Chondrocyte (in vitro differentiated cells): ENCODE measurements at regions not wholly inside any gene's neighbourhood (a gene's known extent, or its start where the extent isn't known, plus 50 kb on each side); places are given as distances from the start of the nearest gene placed in this dataset.

Source experiments
- DNase-seq: peaks from one replicate; pipeline ENCODE4 v3.0.0; 2021; ENCODE audit warnings: mixed read lengths, low spot score
- H3K27ac Mint-ChIP-seq: one replicate; pipeline ENCODE4 v1.8.0; 2021; ENCODE audit warnings: mild to moderate bottlenecking, moderate library complexity, mixed read lengths; ENCODE audit not compliant: unreplicated experiment
- H3K27me3 Mint-ChIP-seq: 2 replicates; pipeline ENCODE4 v1.8.0; 2021; ENCODE audit warnings: low read depth, mixed read lengths
- H3K36me3 Mint-ChIP-seq: 2 replicates; pipeline ENCODE4 v1.8.0; 2021; ENCODE audit warnings: low read depth, mixed read lengths
- H3K4me1 Mint-ChIP-seq: 2 replicates; pipeline ENCODE4 v1.8.0; 2021; ENCODE audit warnings: low read depth, mild to moderate bottlenecking, mixed read lengths
- H3K4me3 Mint-ChIP-seq: one replicate; pipeline ENCODE4 v1.8.0; 2021; ENCODE audit warnings: mild to moderate bottlenecking, moderate library complexity, mixed read lengths; ENCODE audit not compliant: unreplicated experiment
- H3K9me3 Mint-ChIP-seq: 2 replicates; pipeline ENCODE4 v1.8.0; 2021; ENCODE audit warnings: low read depth, mixed read lengths
- CTCF ChIP-seq: fragments of 200-600 bp; sonication (generic); IDR thresholded peaks from 2 replicates; pipeline ENCODE4 v1.5.0; 2021; ENCODE audit warnings: antibody characterized with exemption, mild to moderate bottlenecking, moderate library complexity

DNA sequence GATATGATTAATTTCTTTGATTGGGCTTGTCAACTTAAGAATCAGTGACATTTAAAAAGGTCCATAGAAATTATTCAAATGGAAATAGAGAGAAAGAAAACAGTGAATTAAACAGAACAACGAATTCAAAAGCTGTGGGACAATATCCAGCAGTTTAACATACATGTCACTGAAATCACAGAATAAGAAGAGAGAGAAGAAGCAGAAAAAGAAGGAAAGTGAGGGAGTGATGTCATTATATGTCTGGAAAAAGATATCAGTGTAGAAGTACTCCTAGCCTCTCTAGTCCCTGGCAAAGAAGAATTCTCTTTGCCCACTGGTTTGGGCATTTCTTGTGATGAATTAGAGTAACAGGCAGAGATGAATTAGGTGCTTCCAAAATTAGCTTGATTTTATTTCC, 109.2 kb upstream of the ABCA1 start:
- H3K27me3 Mint-ChIP-seq = no peaks in the 10 kb centered on the region
- no peak overlapping the region for H3K4me3 Mint-ChIP-seq
- H3K4me1 Mint-ChIP-seq = peaks cover 19% of the 10 kb centered on the region
- no peak for DNase-seq
- peaks cover 6% of the 10 kb centered on the region for H3K9me3 Mint-ChIP-seq
- no peak for TF ChIP-seq CTCF
- H3K36me3 Mint-ChIP-seq = no peaks in the 10 kb centered on the region
- H3K27ac Mint-ChIP-seq = no peak overlapping the region

DNA sequence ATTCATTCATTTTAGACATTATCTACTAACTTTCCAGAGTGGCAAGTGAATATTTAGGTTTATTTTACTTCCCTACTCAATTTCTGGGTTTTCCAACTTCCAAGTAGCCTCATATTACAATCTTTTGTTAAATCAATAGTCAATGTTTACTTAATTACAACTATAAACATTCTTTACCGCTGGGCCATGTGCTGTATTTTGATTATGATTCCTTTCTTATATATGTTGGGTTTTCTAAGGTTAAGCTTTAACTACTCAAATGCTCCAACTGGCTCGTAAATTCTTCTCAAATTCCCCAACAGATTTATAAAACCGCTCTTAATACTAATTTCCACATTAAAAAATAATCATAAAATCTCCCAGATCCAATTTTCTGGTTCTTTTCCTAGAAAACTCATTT, 110.1 kb upstream of the ABCA1 start:
- Mint-ChIP-seq H3K9me3 (peaks cover 6% of the 10 kb centered on the region), H3K27me3 (no peaks in the 10 kb centered on the region), H3K27ac (peak overlapping the region; percentile 38), H3K4me1 (peaks cover 19% of the 10 kb centered on the region), H3K36me3 (no peaks in the 10 kb centered on the region), H3K4me3 (no peak overlapping the region)
- no peak for TF ChIP-seq CTCF
- no peak for DNase-seq

DNA sequence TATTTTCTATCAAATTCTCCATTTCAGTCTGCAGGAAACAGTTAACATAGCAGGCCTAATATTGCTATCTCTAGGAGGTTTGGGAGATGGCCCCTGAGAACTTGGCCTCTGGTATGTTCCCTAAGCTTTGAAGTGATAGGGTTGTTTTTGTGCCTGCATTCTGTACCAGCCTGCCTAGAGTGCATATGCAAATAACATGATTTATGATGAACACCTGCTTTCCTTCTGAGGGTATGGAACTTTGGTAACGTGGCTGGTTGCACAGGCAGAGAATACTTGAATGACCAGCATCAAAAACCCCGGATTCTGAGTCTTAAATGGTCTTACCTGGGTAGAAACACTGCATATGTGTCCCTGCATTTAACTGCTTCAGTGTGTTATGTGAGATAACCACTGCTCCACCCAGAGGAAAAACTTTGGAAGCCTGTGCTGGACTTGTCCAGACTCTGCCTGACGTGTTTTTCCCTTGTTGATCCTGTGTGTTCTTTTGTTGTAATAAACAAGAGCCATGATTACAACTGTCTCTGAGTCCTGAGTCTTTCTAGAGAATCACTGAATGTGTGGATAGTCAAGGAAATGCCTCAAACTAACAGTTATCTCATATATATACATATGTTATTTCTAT, 111.3 kb upstream of the ABCA1 start:
- H3K9me3 Mint-ChIP-seq = peaks cover 6% of the 10 kb centered on the region
- no peaks in the 10 kb centered on the region for H3K27me3 Mint-ChIP-seq
- TF ChIP-seq CTCF = no peak

DNA sequence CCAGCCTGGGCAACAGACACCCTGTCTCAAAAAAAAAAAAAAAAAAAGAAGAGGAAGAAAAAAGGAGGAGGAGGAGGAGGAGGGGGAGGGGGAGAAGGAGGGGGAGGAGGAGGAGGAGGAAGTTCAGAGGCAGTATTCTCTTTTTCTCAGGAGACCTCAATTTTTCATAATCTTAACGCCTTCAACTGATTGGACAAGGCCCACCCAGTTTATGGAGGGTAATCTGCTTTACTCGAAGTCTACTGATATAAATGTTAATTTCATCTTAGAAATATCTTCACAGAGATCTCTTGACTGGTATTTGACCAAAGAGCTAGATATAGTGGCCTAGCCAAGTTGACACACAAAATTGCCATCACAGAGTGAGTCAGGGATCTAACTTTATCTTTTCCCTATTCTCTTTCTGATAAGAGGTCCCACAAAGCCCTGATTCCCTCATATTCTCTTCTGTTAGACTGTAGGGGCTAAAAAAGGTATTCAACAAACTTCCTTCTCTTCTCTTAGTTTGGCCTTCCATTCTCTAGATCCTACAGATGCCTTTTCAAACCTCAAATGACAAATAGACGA, 115.5 kb upstream of the ABCA1 start:
- no peak for DNase-seq
- Mint-ChIP-seq H3K9me3 (no peaks in the 10 kb centered on the region), H3K36me3 (no peaks in the 10 kb centered on the region), H3K4me3 (no peak overlapping the region), H3K27ac (no peak overlapping the region), H3K4me1 (peaks cover 6% of the 10 kb centered on the region), H3K27me3 (no peaks in the 10 kb centered on the region)
- no peak for TF ChIP-seq CTCF

More for the DNA sequence above, 111.3 kb upstream of the ABCA1 start:
- no peak for DNase-seq
- no peaks in the 10 kb centered on the region for H3K36me3 Mint-ChIP-seq
- H3K4me3 Mint-ChIP-seq = no peak overlapping the region
- H3K27ac Mint-ChIP-seq = no peak overlapping the region
- peaks cover 19% of the 10 kb centered on the region for H3K4me1 Mint-ChIP-seq

GRCh38 chr9:105044518-105044917, 116.6 kb upstream of the ABCA1 start:
- no peak for DNase-seq
- Mint-ChIP-seq H3K9me3 (no peaks in the 10 kb centered on the region), H3K36me3 (no peaks in the 10 kb centered on the region), H3K27ac (no peak overlapping the region), H3K4me3 (no peak overlapping the region), H3K27me3 (no peaks in the 10 kb centered on the region), H3K4me1 (no peaks in the 10 kb centered on the region)
- no peak for TF ChIP-seq CTCF
